GM13976 (cell line): ENCODE measurements at regions not wholly inside any gene's neighbourhood (a gene's known extent, or its start where the extent isn't known, plus 50 kb on each side); places are given as distances from the start of the nearest gene placed in this dataset.

Experiments used
- DNase-seq: peaks from one replicate; pipeline ENCODE4 v3.0.0; 2012; ENCODE audit warnings: low spot score
- in situ Hi-C: fragments of 300-500 bp; cut with MboI; formaldehyde crosslinking; loops from one replicate; pipeline ENCODE4 v1.12.0; 2022; ENCODE audit warnings: low sequenced_read_pairs, mixed read lengths, inconsistent platforms; ENCODE audit not compliant: unreplicated experiment
- TF ChIP-seq, protein P1 (sequence below): IDR thresholded peaks from 2 replicates; pipeline ENCODE4 v1.5.1; 2012; ENCODE audit warnings: borderline replicate concordance, mild to moderate bottlenecking; ENCODE audit not compliant: insufficient read depth; ENCODE audit errors: extremely low read depth, missing control alignments, control extremely low read depth

DNA sequence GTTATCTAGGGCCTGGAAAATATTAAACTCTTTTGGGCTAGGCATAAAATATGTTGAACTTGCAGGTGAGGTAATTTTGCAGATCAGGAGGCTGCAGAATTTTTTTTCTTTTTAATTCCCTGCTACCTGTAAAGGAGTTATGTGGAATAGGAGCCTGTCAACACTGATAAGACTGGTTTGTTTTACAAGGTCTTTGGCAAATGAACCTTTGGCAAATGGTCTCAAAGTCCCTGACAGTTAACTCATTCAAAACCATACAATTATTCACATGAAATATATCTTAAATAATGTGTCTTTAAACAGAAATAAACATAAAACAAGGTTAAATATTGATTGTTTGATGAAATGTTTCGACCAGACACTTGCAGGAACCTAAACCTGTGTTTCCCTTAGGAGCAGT, 340.2 kb downstream of the GASK1B start:
- in situ Hi-C loops, result no loop called here
- TF ChIP-seq, protein P1, sequence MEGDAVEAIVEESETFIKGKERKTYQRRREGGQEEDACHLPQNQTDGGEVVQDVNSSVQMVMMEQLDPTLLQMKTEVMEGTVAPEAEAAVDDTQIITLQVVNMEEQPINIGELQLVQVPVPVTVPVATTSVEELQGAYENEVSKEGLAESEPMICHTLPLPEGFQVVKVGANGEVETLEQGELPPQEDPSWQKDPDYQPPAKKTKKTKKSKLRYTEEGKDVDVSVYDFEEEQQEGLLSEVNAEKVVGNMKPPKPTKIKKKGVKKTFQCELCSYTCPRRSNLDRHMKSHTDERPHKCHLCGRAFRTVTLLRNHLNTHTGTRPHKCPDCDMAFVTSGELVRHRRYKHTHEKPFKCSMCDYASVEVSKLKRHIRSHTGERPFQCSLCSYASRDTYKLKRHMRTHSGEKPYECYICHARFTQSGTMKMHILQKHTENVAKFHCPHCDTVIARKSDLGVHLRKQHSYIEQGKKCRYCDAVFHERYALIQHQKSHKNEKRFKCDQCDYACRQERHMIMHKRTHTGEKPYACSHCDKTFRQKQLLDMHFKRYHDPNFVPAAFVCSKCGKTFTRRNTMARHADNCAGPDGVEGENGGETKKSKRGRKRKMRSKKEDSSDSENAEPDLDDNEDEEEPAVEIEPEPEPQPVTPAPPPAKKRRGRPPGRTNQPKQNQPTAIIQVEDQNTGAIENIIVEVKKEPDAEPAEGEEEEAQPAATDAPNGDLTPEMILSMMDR, result no peak
- no peak for DNase-seq

DNA sequence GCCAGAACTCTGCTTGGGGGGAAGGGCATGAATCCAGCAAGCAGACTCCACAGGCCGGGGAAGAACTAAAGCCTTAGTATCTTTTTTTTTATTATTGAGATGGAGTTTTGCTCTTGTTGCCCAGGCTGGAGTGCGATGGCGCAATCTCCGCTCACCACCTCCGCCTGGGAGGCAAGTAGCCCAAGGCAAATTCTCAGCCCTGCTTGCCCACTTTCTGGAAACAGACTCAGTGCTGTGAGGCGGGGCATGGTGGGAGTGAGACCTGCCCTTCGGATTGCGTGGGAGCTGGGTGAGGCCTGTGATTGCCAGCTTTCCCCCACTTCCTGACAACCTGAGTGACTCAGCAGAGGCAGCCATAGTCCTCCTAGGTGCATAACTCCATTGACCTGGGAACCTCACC, 348.8 kb downstream of the GASK1B start:
- TF ChIP-seq, protein P1, result no peak
- in situ Hi-C loops, result no loop called here
- DNase-seq, result no peak

DNA sequence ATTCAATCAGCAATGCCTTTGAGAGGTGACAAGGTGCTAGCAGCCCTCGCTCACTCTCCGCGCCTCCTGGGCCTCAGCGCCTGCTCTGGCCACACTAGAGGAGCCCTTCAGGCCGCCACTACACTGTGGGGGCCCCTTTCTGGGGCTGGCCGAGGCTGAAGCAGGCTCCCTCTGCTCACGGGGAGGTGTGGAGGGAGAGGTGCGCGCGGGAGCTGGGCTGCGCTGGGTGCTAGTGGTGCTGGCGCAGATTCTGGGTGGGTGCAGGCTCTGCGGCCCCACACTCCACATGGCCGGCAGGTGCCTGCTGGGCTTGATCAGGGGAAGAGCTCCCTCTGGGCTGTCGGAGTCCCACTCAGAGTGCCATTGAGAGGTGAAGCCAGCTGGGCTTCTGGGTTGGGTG, 351.0 kb downstream of the GASK1B start:
- TF ChIP-seq, protein P1, result no peak
- in situ Hi-C loops, result no loop called here

DNA sequence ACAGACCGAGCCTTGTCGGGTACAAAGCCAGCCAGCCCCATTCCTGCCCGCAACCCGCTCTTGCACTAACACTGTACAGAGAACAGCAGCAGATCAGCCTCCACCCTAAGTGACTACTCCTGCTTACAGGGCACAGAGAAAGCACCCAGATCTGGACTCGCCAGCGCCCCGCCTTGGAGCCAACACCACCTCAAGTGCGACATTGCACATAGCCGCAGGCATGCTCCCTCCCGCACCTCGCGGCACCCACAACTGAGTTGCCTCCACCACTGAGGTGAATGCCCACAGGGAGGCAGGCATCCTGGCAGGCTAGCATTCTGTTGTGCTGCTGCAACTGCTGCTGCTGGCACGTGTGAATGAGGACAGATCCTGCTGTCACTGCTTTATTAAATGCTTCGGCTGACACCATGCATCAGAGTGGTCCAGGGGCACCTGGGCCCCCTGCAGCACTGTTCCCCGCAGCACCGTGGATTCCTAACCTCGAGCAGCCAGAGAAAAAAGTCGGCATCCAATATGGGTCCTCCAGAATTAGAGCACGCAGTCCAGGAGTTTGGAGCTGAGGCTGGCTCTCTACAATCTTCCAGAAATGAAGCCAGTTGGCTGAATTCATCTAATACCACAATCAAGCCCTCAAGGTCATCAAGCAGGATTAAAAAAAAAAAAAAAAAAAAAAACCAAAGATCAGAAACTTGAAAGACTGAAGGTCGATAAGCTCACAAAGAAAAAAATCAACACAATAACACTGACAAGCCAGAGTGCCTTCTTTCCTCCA, 352.9 kb downstream of the GASK1B start:
- no peak for DNase-seq
- in situ Hi-C loops, result no loop called here
- TF ChIP-seq, protein P1, result no peak

More for the DNA sequence above, 351.0 kb downstream of the GASK1B start:
- DNase-seq, result no peak

DNA sequence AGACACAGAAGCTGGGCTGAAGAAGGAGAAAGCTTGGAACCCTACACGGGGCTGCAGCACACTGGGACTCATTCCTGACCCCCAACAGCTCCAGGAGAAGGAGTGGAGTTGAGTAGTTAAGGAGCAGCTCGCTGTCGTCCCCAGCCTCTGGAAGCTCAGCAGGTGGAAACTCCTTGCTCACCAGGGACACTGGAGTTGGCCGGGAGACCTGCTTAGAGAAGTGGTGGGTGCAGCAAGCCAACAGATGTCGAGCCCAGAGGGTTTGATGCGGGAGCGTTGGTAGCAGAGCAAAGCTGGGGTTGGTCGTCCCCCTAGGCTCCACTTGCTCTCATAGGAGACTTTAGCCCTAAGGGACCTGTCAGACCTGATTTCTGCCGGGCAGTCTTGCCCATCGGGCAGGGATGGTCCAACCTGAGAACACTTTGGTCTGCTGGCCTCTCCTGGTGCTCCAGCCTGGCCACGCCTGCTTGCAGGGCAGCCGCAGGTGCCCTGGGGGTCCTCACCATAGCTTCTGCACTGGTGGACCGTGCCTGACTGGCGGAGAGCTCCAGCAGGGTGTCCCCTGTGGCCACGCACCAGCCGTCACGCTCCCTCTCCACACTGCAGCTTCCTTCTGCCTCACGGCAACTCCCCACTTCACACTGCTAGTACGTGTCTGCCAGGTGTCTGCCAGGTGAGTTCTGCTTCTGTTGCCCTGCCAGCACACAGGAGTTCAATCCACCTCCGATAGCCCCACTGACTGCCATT, 353.7 kb downstream of the GASK1B start:
- TF ChIP-seq, protein P1, result no peak
- in situ Hi-C loops, result no loop called here
- DNase-seq, result no peak

DNA sequence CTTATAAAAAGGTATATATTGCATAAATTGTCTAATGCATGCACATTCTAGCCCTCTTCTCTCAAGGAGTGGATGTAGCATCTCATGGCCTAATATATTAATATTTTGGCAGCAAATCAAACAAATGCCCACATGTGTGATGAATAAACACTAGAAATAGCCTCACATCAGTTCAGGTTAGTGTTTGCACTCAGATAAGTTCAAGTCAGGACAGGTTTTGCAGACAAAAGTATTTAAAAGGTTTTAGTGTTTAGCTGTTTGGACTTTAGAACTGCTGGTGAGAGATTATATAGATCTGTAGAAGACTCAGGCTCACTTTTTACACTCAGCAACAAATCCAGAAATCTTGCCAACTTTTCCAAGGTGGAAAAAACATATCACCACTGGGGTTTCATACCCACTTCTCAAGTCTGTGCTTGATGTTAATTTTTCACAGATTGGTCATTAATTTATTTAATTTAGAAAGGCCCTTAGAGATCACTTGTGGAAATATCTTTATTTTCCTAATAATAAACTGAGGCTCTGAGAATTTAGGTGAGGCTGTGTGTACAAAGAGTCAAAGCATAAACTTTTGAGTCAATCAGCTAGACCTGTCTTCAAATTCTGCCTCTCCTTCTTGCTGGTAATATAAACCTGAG, 362.6 kb downstream of the GASK1B start:
- in situ Hi-C loops, result no loop called here
- DNase-seq, result no peak
- TF ChIP-seq, protein P1, result no peak
